Stimulated activated naive B cell treated with anti-CD40 and anti-IgM and Interleukin-4, amounts not matched to agents 10 μg/mL and 1 μg/mL and 100 μg/mL, for 72 hours (primary cell): ENCODE measurements at regions not wholly inside any gene's neighbourhood (a gene's known extent, or its start where the extent isn't known, plus 50 kb on each side); places are given as distances from the start of the nearest gene placed in this dataset.
"Not testable (repeated sequence)": the region's sequence is repeated elsewhere in the genome, so short reads cannot be mapped to it uniquely, and the experiment has no call there.

Experiments
- ATAC-seq, 2 donors: fragments of 150-1000 bp; cut with Tn5 transposase; replicated peaks; 2 replicates each; pipeline ENCODE4 v1.10.0; 2021; ENCODE audit warnings: moderate library complexity in 1 of 2
- DNase-seq: peaks from one replicate; pipeline ENCODE4 v3.0.0; 2021
- H3K27ac Mint-ChIP-seq: one replicate; pipeline ENCODE4 v1.8.0; 2022; ENCODE audit warnings: mild to moderate bottlenecking, mixed read lengths
- H3K27me3 Mint-ChIP-seq, 2 donors: one replicate each; pipeline ENCODE4 v1.8.0; 2022; ENCODE audit warnings: mixed read lengths in 2 of 2
- H3K36me3 Mint-ChIP-seq, 2 donors: one replicate each; pipeline ENCODE4 v1.8.0; 2022; ENCODE audit warnings: mixed read lengths in 2 of 2, mild to moderate bottlenecking in 1 of 2
- H3K4me1 Mint-ChIP-seq, 2 donors: one replicate each; pipeline ENCODE4 v1.8.0; 2022; ENCODE audit warnings: mixed read lengths in 2 of 2, mild to moderate bottlenecking in 1 of 2
- H3K4me3 Mint-ChIP-seq, 2 donors: one replicate each; pipeline ENCODE4 v1.8.0; 2022; ENCODE audit warnings: mild to moderate bottlenecking in 2 of 2, mixed read lengths in 2 of 2, moderate library complexity in 1 of 2
- H3K9me3 Mint-ChIP-seq, 2 donors: one replicate each; pipeline ENCODE4 v1.8.0; 2022; ENCODE audit warnings: mixed read lengths in 2 of 2, mild to moderate bottlenecking in 1 of 2

DNA sequence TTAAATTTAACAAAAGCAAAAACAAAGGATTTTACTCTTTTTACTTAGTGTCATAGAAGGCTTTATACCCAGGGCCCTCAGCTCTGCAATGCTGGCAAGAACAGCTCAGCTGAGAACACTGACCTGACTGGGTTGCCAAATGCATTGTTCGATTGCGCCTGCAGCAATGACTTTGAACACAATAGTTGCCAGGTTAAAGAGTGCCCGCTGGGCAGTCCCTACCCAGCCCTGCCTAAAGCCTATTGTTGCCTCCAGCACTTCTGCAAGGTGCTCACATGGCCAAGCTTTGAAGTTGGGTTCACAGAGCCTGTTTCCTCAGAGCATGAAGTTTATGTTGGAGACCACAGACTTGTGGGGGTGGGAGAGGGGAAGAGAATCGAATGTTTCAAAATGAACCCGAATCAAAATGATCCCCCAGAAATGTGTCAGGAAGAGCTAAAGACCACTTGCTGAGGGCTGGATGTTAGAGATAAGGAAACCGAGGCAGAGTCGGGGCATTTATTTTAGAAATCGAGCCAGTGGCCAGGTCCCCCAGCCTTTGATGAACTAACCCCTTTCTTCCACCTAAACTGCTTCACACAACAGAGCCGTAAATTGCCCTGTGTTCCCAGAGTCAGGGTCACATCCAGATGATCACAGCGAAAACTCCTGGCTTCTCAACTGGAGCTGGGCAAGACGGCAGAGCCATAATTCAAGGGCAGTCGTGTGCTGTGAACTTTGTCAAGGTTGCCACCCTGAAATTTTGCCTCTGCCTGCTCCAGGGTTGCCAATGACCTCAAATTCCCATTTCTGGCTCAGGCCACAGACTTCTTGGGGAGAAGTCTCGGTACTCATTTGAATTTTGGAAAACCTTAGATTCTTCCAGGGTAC, 55.0 kb downstream of the FOXA2 start:
- DNase-seq (no peak), ATAC-seq (no peak)
- no peaks in the 10 kb centered on the region for H3K36me3 Mint-ChIP-seq
- no peak overlapping the region for H3K27ac Mint-ChIP-seq
- no peaks in the 10 kb centered on the region for H3K9me3 Mint-ChIP-seq
- no peaks in the 10 kb centered on the region for H3K4me1 Mint-ChIP-seq
- H3K4me3 Mint-ChIP-seq, result no peak overlapping the region
- H3K27me3 Mint-ChIP-seq, result peaks cover 0 to 13% of the 10 kb centered on the region in 2 donors

GRCh38 chr20:22526512-22527012, 57.8 kb downstream of the FOXA2 start:
- Mint-ChIP-seq H3K4me1 (no peaks in the 10 kb centered on the region), H3K9me3 (no peaks in the 10 kb centered on the region), H3K36me3 (no peaks in the 10 kb centered on the region), H3K4me3 (no peak overlapping the region), H3K27ac (no peak overlapping the region), H3K27me3 (peaks cover 0 to 13% of the 10 kb centered on the region in 2 donors)
- ATAC-seq (no peak), DNase-seq (no peak)

DNA sequence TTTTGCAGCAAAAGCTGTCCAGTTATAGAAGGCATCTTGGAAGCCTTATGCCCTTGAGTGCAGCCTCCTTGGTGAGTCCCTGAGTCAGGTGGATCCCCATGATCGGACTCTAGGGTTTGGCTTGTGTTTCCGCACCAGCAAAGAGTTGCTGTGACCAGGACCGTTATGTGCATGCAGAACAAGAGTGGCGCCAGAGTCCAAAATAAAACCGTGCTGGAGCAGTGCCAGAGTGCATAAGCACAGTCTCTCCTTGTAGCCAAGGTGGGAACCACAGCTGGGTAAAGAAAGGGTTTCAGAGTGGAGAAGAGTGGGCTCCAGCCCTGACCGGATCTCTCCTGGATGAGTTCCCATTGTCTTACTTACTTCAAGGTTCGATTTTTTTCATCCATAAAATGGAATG, 58.6 kb downstream of the FOXA2 start:
- no peaks in the 10 kb centered on the region for H3K36me3 Mint-ChIP-seq
- H3K4me3 Mint-ChIP-seq, result no peak overlapping the region
- no peaks in the 10 kb centered on the region for H3K4me1 Mint-ChIP-seq
- no peaks in the 10 kb centered on the region for H3K9me3 Mint-ChIP-seq
- H3K27me3 Mint-ChIP-seq, result peaks cover 0 to 7% of the 10 kb centered on the region in 2 donors
- no peak overlapping the region for H3K27ac Mint-ChIP-seq
- DNase-seq (no peak), ATAC-seq (no peak)

DNA sequence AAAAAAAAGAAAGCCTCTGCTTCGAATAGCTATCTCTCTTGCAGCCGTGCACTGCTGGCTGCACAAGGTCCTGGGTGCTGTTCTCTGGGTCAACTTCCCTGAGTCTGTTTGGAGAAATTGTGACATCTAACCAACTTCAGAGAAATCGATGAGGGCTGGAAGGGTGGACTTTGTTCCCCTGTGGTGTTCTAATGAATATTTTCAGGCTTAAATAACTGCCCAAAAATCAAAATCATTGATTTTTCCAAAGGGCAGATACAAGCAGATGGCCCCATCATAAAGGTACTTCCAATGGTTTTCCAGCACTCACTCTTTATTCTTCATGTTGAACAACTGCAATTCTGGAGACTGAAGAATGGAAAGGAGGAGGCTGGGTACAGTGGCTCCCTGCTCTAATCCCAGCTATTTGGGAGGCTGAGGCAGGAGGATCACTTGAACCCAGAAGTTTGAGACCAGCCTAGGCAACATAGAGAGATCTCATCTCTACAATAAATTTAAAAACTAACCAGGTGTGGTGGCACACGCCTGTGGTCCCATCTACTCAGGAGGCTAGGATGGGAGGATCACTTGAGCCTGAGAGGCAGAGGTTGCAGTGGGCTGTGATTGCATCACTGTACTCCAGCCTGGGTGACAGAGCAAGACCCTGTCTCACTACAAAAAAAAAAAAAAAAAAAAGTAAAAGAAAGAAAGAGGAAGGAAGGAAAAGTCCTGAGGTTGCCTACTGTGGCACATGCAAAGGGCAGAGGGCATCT, 59.1 kb downstream of the FOXA2 start:
- no peak for ATAC-seq
- Mint-ChIP-seq H3K9me3 (no peaks in the 10 kb centered on the region), H3K27ac (no peak overlapping the region), H3K36me3 (no peaks in the 10 kb centered on the region), H3K4me3 (no peak overlapping the region), H3K27me3 (peaks cover 0 to 5% of the 10 kb centered on the region in 2 donors), H3K4me1 (no peaks in the 10 kb centered on the region)
- no peak for DNase-seq

DNA sequence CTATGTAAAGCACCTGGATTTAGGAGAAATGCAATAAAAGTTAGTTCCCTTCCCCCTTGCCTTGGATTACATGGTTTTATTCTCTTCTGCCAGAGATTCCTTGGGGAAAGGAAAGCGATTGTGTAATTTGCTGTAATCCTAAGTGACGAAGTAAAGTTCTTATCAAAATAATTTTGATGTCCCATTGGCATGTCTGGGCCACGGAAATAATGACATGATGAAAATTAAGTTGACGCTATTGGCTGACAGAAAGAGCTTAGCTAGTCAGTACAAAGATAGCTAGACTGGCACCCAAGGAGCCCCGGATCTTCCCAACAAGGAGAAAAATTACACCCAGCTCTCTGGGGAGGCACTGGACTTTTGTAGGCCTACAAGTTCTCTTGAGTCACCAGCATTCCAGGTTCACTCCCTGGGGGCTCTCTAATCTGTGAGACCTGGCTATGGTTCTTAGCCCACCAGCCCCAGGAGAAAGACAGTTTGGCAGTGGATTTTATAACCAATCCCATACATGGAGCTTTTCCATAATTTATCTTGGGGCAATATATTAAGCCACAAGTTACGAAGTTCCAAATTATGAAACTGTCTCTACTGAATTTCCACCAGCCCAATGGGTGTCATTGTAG, 59.9 kb downstream of the FOXA2 start:
- no peak for ATAC-seq
- Mint-ChIP-seq H3K27me3 (peaks cover 0 to 5% of the 10 kb centered on the region in 2 donors), H3K4me3 (no peak overlapping the region)

GRCh38 chr20:22523499-22524392, 60.6 kb downstream of the FOXA2 start:
- Mint-ChIP-seq H3K4me1 (no peaks in the 10 kb centered on the region), H3K9me3 (no peaks in the 10 kb centered on the region), H3K27ac (no peak overlapping the region), H3K4me3 (no peak overlapping the region), H3K27me3 (peaks cover 0 to 5% of the 10 kb centered on the region in 2 donors), H3K36me3 (no peaks in the 10 kb centered on the region)
- no peak for DNase-seq
- ATAC-seq, result no peak

More for the DNA sequence above, 59.9 kb downstream of the FOXA2 start:
- Mint-ChIP-seq H3K4me1 (no peaks in the 10 kb centered on the region), H3K9me3 (no peaks in the 10 kb centered on the region), H3K27ac (no peak overlapping the region), H3K36me3 (no peaks in the 10 kb centered on the region)
- DNase-seq, result no peak

DNA sequence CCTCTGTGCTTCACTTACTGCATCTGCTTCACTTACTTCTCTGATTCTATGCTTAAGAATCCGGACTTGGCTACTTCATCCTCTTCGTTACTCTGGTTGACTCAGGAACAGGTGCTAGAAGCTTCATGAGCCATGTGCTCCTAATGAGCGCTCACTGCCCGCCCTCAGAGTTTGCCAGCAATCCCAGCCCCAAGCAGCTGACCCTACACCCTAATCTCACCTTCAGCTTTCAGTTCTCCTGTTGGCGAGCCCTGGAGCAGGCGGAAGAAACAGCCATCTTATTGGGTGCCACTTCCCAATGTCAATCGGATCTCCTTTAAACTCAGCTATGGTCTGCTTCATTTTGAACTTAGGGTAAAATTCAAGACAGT, 61.3 kb downstream of the FOXA2 start:
- peaks cover 5 to 12% of the 10 kb centered on the region in 2 donors for H3K27me3 Mint-ChIP-seq
- H3K36me3 Mint-ChIP-seq, result no peaks in the 10 kb centered on the region
- H3K4me3 Mint-ChIP-seq, result no peak overlapping the region
- H3K27ac Mint-ChIP-seq, result no peak overlapping the region
- no peak for DNase-seq
- no peak for ATAC-seq
- no peaks in the 10 kb centered on the region for H3K9me3 Mint-ChIP-seq
- no peaks in the 10 kb centered on the region for H3K4me1 Mint-ChIP-seq

DNA sequence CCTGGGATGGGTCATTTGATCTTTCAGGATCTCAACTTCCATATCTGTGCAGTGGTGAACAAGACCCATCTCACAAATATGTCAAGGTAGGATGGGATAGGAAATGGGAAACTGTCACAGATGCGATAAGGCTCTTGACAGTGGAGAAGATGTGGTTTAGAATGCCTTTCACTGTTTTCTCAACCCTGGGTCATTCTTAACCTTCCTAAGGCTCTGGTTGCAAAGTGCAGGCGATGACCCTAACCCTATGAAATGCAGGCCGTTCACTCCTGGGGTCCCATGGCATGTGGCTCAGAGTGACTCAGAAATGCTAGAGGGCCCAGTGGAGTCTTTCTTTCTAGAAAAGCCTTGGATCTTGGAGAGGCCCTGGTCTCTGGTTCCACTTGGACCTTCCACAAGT, 61.7 kb downstream of the FOXA2 start:
- Mint-ChIP-seq H3K9me3 (no peaks in the 10 kb centered on the region), H3K4me3 (no peak overlapping the region), H3K27ac (no peak overlapping the region), H3K4me1 (no peaks in the 10 kb centered on the region), H3K27me3 (peaks cover 5 to 12% of the 10 kb centered on the region in 2 donors), H3K36me3 (no peaks in the 10 kb centered on the region)
- DNase-seq (no peak), ATAC-seq (no peak)

- not testable (repeated sequence) for DNase-seq, H3K36me3 Mint-ChIP-seq, H3K4me3 Mint-ChIP-seq, H3K27ac Mint-ChIP-seq, H3K9me3 Mint-ChIP-seq, ATAC-seq, H3K4me1 Mint-ChIP-seq
- peaks cover 5 to 12% of the 10 kb centered on the region in 2 donors for H3K27me3 Mint-ChIP-seq
Observed at GRCh38 chr20:22521940-22522339, 62.4 kb downstream of the FOXA2 start.

- H3K9me3 Mint-ChIP-seq, result no peaks in the 10 kb centered on the region
- H3K27ac Mint-ChIP-seq, result no peak overlapping the region
- H3K4me1 Mint-ChIP-seq, result no peaks in the 10 kb centered on the region
- H3K27me3 Mint-ChIP-seq, result peaks cover 5 to 6% of the 10 kb centered on the region in 2 donors
- no peaks in the 10 kb centered on the region for H3K36me3 Mint-ChIP-seq
- no peak for DNase-seq
- ATAC-seq, result no peak
- H3K4me3 Mint-ChIP-seq, result no peak overlapping the region
Observed at GRCh38 chr20:22520381-22520780, 64.0 kb downstream of the FOXA2 start.

- peaks cover 5 to 13% of the 10 kb centered on the region in 2 donors for H3K27me3 Mint-ChIP-seq
- H3K36me3 Mint-ChIP-seq, result no peaks in the 10 kb centered on the region
- ATAC-seq (no peak), DNase-seq (no peak)
- H3K9me3 Mint-ChIP-seq, result no peaks in the 10 kb centered on the region
- no peak overlapping the region for H3K27ac Mint-ChIP-seq
- no peak overlapping the region for H3K4me3 Mint-ChIP-seq
- H3K4me1 Mint-ChIP-seq, result no peaks in the 10 kb centered on the region
Observed at GRCh38 chr20:22515264-22515663, 69.1 kb downstream of the FOXA2 start.

GRCh38 chr20:22513574-22513973, 70.8 kb downstream of the FOXA2 start:
- ATAC-seq (no peak), DNase-seq (no peak)
- H3K36me3 Mint-ChIP-seq, result peaks cover 0 to 1% of the 10 kb centered on the region in 2 donors
- H3K4me3 Mint-ChIP-seq, result no peak overlapping the region
- no peaks in the 10 kb centered on the region for H3K4me1 Mint-ChIP-seq
- H3K9me3 Mint-ChIP-seq, result no peaks in the 10 kb centered on the region
- peaks cover 11 to 16% of the 10 kb centered on the region in 2 donors for H3K27me3 Mint-ChIP-seq
- no peak overlapping the region for H3K27ac Mint-ChIP-seq

GRCh38 chr20:22512911-22513489, 71.4 kb downstream of the FOXA2 start:
- no peak for ATAC-seq
- no peak overlapping the region for H3K4me3 Mint-ChIP-seq
- H3K9me3 Mint-ChIP-seq, result no peaks in the 10 kb centered on the region
- H3K4me1 Mint-ChIP-seq, result no peaks in the 10 kb centered on the region
- H3K27me3 Mint-ChIP-seq, result peaks cover 8 to 13% of the 10 kb centered on the region in 2 donors
- H3K27ac Mint-ChIP-seq, result no peak overlapping the region
- peaks cover 0 to 1% of the 10 kb centered on the region in 2 donors for H3K36me3 Mint-ChIP-seq
- DNase-seq, result no peak
